ENCODE measurements at regions not wholly inside any gene's neighbourhood (a gene's known extent, or its start where the extent isn't known, plus 50 kb on each side); places are given as distances from the start of the nearest gene placed in this dataset.

DNA sequence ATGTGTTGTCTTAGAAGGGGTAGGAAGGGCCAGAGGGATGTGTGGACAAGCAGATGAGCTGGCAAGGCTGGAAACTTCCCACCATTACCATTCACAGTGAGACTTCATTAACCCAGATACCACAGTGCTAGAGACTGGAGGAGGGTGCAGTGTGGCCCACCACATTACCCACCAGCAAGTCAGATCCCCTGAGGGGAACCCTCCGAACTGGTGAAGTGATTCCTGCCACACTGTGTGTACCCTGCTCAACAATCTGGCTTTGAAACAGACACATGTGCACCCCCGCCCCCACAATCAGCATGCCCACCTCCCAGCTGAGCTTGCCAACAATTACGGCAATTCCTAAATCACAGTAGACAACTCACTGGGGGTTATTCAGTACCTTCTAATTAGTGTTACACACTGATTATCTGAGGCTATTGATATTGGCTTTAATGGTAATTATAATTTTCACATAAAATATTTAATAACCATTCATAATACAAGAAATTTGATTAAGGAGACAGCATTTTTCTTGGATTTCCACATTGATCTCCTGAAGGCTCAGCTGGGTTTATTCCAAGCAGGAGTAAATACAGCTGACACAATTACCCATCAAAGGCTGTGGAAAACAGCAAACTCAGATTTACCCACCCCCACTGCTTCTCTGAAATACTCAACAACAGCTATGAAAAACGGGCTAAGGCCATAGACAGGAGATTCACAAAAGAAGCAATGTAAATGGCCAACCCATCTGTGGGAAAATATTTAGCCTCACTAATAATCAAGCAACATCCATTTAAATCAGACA, 169.3 kb upstream of the FSTL4 start:
- POLR2A ChIA-PET (ENCODE audit: partially characterized antibody): interaction anchor here (1.5 kb wide), 1 partner anchor 12 kb away, joined by 3 read pairs; no protein-coding TSS in a partner anchor
- Histone ChIP-seq H3K27me3 (replicated peaks in 1 of 4; ENCODE audit: control insufficient read depth in 3 of 4, extremely low read depth in 1 of 4, insufficient read depth in 3 of 4, low read length in 3 of 4) (peaks cover 0 to 2% (median 0%) of the 10 kb centered on the region in 4 experiments; a peak in 1 of 7 replicates), H3K4me1 (replicated peaks in 1 of 4; ENCODE audit: control insufficient read depth in 3 of 4, insufficient read depth in 4 of 4, low read length in 3 of 4) (no peaks in the 10 kb centered on the region), H3K36me3 (ENCODE audit: control insufficient read depth in 2 of 4, insufficient read depth in 4 of 4, low read length in 3 of 4) (no peaks in the 10 kb centered on the region), H2BK120ac (replicated peaks; ENCODE audit: low read depth, low read length) (no peak overlapping the region), H3K9me3 (ENCODE audit: insufficient read depth in 2 of 2, low read depth in 1 of 2, low read length in 1 of 2) (no peaks in the 10 kb centered on the region), H3K27ac (ENCODE audit: low read depth, low read length) (no peak overlapping the region), H3K18ac (ENCODE audit: extremely low read depth, low read length) (no peak overlapping the region), H2BK5ac (ENCODE audit: low read depth, low read length) (no peak overlapping the region), H3K79me1 (ENCODE audit: low read depth, low read length) (no peaks in the 10 kb centered on the region), H3K79me2 (ENCODE audit: control insufficient read depth in 1 of 2, insufficient read depth in 2 of 2, low read length in 2 of 2) (no peaks in the 10 kb centered on the region), H3K23ac (ENCODE audit: insufficient read length) (no peak overlapping the region), H2AFZ (ENCODE audit: low read length) (no peak overlapping the region), H3K14ac (ENCODE audit: insufficient read length) (no peak overlapping the region), H2AK5ac (ENCODE audit: low read depth, low read length) (no peak overlapping the region), H3K4me2 (ENCODE audit: insufficient read depth in 1 of 2, low read depth in 2 of 2, low read length in 2 of 2) (no peak overlapping the region), H3K23me2 (ENCODE audit: low read depth, low read length) (no peaks in the 10 kb centered on the region), H4K20me1 (replicated peaks in 1 of 2; ENCODE audit: control insufficient read depth in 1 of 2, insufficient read depth in 2 of 2, low read length in 2 of 2) (no peaks in the 10 kb centered on the region), H3K4me3 (ENCODE audit: extremely low read depth in 1 of 4, insufficient read depth in 2 of 4, low read depth in 3 of 4, low read length in 4 of 4) (no peak overlapping the region), H4K5ac (ENCODE audit: insufficient read length, low read depth, low read length) (no peak overlapping the region), H2BK12ac (ENCODE audit: low read depth, low read length) (no peak overlapping the region), H3K56ac (replicated peaks; ENCODE audit: insufficient read length, low read depth, low read length) (no peak overlapping the region), H3K4ac (replicated peaks; ENCODE audit: insufficient read length, low read depth, low read length) (no peak overlapping the region), H2BK20ac (ENCODE audit: low read length) (no peak overlapping the region), H4K8ac (ENCODE audit: extremely low read depth, insufficient read depth, low read length) (no peak overlapping the region), H4K91ac (replicated peaks; ENCODE audit: insufficient read length, low read length) (no peak overlapping the region), H3K9ac (replicated peaks in 1 of 4; ENCODE audit: extremely low read depth in 1 of 4, low read depth in 3 of 4, low read length in 3 of 4) (no peak overlapping the region), H2BK15ac (ENCODE audit: low read length) (no peak overlapping the region)
- TF ChIP-seq TCF12 (IDR thresholded peaks at IDR 0.05; ENCODE audit: low read depth, low read length) (no peak), CEBPB (IDR thresholded peaks at IDR 0.05; ENCODE audit: low read depth, low read length) (no peak), JUND (IDR thresholded peaks at IDR 0.05; ENCODE audit: low read length) (no peak), RBBP5 (IDR thresholded peaks at IDR 0.05; ENCODE audit: borderline replicate concordance, low read depth, low read length) (no peak), ZNF274 (IDR thresholded peaks at IDR 0.05; ENCODE audit: borderline replicate concordance, extremely low read depth, low read length) (no peak), KDM5A (IDR thresholded peaks at IDR 0.05; ENCODE audit: low read length) (no peak), KDM4A (IDR thresholded peaks at IDR 0.05; ENCODE audit: low read depth, low read length, severe bottlenecking) (no peak)
- TF ChIP-seq, protein P1, sequence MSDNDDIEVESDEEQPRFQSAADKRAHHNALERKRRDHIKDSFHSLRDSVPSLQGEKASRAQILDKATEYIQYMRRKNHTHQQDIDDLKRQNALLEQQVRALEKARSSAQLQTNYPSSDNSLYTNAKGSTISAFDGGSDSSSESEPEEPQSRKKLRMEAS (IDR thresholded peaks at IDR 0.05): no peak
- TF ChIP-seq, protein P2, sequence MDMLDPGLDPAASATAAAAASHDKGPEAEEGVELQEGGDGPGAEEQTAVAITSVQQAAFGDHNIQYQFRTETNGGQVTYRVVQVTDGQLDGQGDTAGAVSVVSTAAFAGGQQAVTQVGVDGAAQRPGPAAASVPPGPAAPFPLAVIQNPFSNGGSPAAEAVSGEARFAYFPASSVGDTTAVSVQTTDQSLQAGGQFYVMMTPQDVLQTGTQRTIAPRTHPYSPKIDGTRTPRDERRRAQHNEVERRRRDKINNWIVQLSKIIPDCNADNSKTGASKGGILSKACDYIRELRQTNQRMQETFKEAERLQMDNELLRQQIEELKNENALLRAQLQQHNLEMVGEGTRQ (IDR thresholded peaks at IDR 0.05; ENCODE audit: low read length): no peak
- 84% methylated on average over 4 of the region's 4 CpGs; no CpG with 5 or more reads in 1 of the 2 experiments for WGBS, 2 experiments (ENCODE audit: extremely low coverage in 1 of 2, insufficient coverage in 1 of 2, insufficient read length in 1 of 2, insufficient replicate concordance in 2 of 2, low coverage in 1 of 2, low lambda C conversion rate in 2 of 2, missing lambda C conversion rate in 1 of 2)
- CTCF ChIA-PET (ENCODE audit: partially characterized antibody): interaction anchor here (0.6 to 2.4 kb wide), 9 partner anchors 11 to 643 kb away, joined by 3 to 8 read pairs (median 4); no protein-coding TSS in a partner anchor
- DNase-seq (ENCODE audit: low read depth in 1 of 2, low spot score in 2 of 2) (no peak), FAIRE-seq (no peak)
